ENCODE measurements at regions not wholly inside any gene's neighbourhood (a gene's known extent, or its start where the extent isn't known, plus 50 kb on each side); places are given as distances from the start of the nearest gene placed in this dataset.

GRCh38 chr6:167677422-167677789 is 149.3 kb upstream of the AFDN start:
- TF ChIP-seq POLR2A (IDR thresholded peaks at IDR 0.05) (no peak), CTCF (IDR thresholded peaks at IDR 0.05) (no peak)

Measured in thyroid gland (tissue), 4 donors.